ENCODE measurements at regions not wholly inside any gene's neighbourhood (a gene's known extent, or its start where the extent isn't known, plus 50 kb on each side); places are given as distances from the start of the nearest gene placed in this dataset.

DNA sequence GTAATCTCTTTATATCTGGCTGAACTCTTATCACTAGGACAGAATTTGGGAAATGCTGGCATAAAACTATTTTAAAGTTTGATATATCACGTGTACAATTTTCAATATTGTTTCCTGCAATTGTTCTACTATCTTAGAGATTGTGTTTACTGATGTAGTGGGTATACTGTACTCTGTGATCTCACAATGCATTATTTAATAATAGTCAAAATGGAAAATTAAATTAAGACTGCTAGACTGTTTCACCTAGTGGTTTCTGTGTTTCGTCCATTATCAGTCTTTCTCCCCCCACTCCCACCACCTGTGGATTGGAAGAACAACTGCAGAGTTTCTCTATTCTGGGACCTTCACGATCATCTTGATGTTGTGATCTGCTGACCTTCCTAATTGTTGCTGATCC lies 449.2 kb upstream of the SLC10A2 start:
- TF ChIP-seq, protein P1, sequence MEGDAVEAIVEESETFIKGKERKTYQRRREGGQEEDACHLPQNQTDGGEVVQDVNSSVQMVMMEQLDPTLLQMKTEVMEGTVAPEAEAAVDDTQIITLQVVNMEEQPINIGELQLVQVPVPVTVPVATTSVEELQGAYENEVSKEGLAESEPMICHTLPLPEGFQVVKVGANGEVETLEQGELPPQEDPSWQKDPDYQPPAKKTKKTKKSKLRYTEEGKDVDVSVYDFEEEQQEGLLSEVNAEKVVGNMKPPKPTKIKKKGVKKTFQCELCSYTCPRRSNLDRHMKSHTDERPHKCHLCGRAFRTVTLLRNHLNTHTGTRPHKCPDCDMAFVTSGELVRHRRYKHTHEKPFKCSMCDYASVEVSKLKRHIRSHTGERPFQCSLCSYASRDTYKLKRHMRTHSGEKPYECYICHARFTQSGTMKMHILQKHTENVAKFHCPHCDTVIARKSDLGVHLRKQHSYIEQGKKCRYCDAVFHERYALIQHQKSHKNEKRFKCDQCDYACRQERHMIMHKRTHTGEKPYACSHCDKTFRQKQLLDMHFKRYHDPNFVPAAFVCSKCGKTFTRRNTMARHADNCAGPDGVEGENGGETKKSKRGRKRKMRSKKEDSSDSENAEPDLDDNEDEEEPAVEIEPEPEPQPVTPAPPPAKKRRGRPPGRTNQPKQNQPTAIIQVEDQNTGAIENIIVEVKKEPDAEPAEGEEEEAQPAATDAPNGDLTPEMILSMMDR (IDR thresholded peaks at IDR 0.05; ENCODE audit: unreplicated experiment): no peak
- H3K27ac Mint-ChIP-seq: no peak overlapping the region
- no peaks in the 10 kb centered on the region for H3K27me3 Mint-ChIP-seq (ENCODE audit: low read depth)

DNA sequence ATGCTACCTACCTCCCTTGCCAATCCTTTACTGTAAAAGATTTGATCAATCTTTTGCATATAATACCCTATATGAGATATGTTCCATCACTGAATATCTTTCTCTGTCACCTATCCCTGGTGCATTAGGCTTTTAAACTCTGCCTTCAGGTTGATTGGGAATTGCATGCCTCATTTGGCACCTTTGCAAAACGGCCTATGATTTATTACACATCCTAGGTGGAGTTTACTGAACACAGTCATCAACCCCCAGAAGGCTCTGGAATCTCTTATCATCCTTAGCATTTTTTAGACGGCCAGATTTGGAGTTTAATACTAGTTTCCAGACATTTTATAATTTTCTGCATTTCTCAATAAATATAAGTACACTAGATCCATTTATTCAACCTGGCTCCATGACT lies 448.4 kb upstream of the SLC10A2 start:
- DNase-seq (ENCODE audit: low spot score in 2 of 2, unreplicated experiment in 2 of 2): no peak
- Mint-ChIP-seq H3K27ac (no peak overlapping the region), H3K36me3 (no peaks in the 10 kb centered on the region), H3K9me3 (no peaks in the 10 kb centered on the region), H3K27me3 (ENCODE audit: low read depth) (no peaks in the 10 kb centered on the region), H3K4me3 (no peak overlapping the region), H3K4me1 (peaks cover 6% of the 10 kb centered on the region)
- TF ChIP-seq, protein P1 (IDR thresholded peaks at IDR 0.05; ENCODE audit: unreplicated experiment): no peak

More for the DNA sequence above, 449.2 kb upstream of the SLC10A2 start:
- DNase-seq (ENCODE audit: low spot score in 2 of 2, unreplicated experiment in 2 of 2): no peak
- Mint-ChIP-seq H3K36me3 (no peaks in the 10 kb centered on the region), H3K4me3 (no peak overlapping the region), H3K4me1 (peaks cover 6% of the 10 kb centered on the region), H3K9me3 (no peaks in the 10 kb centered on the region)

DNA sequence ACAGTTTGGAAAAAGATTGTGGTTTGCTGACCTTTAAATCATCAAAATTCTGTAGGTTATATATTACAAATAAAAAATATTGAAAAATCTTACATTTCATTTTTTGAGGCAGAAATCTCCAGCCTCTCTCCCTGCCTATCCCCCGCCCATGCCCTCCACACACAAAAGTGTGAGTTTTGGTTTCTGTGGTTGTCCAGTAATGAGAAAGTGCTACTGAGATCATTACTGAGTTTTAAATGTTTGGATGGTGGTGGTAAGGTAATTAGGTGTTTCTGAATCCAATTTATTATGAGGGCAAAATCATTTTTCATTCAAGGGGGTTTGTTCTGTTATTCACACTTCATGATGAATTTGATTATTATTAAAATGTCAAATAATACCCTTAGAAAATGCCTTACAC lies 448.0 kb upstream of the SLC10A2 start:
- TF ChIP-seq, protein P1 (IDR thresholded peaks at IDR 0.05; ENCODE audit: unreplicated experiment): no peak
- H3K27me3 Mint-ChIP-seq (ENCODE audit: low read depth): no peaks in the 10 kb centered on the region
- H3K27ac Mint-ChIP-seq: no peak overlapping the region
- no peaks in the 10 kb centered on the region for H3K36me3 Mint-ChIP-seq
- no peak for DNase-seq (ENCODE audit: low spot score in 2 of 2, unreplicated experiment in 2 of 2)
- H3K4me3 Mint-ChIP-seq: no peak overlapping the region
- peaks cover 6% of the 10 kb centered on the region for H3K4me1 Mint-ChIP-seq
- H3K9me3 Mint-ChIP-seq: no peaks in the 10 kb centered on the region

DNA sequence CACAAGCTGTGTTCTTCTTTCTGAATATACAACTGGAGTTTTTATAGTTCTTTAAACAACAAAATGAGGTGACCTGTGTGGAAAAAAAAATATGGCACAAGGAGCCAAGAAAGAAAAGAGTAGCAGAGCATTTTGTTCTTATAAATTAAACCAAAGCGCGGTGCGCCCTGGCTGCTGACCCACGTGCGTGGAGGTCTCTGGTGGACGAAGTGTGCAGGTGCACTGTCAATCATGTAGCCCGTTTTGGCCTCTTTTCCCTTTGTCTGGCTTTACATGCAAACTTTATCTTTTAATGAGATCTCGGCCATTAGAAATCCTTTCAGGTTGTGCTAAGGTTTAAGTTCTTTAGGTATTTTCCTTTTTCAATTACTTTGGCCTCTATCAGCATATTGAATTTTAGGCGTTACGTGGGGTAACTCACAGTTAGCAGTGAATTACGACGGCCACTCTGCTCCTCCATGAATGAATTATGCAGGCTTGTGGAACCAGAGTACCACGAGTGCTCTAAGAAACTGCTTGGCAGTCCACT lies 443.9 kb upstream of the SLC10A2 start:
- DNase-seq (ENCODE audit: low spot score in 2 of 2, unreplicated experiment in 2 of 2): no peak
- Mint-ChIP-seq H3K4me1 (no peaks in the 10 kb centered on the region), H3K27me3 (ENCODE audit: low read depth) (no peaks in the 10 kb centered on the region), H3K9me3 (peaks cover 15% of the 10 kb centered on the region), H3K27ac (no peak overlapping the region), H3K4me3 (no peak overlapping the region), H3K36me3 (no peaks in the 10 kb centered on the region)
- TF ChIP-seq, protein P1 (IDR thresholded peaks at IDR 0.05; ENCODE audit: unreplicated experiment): no peak

DNA sequence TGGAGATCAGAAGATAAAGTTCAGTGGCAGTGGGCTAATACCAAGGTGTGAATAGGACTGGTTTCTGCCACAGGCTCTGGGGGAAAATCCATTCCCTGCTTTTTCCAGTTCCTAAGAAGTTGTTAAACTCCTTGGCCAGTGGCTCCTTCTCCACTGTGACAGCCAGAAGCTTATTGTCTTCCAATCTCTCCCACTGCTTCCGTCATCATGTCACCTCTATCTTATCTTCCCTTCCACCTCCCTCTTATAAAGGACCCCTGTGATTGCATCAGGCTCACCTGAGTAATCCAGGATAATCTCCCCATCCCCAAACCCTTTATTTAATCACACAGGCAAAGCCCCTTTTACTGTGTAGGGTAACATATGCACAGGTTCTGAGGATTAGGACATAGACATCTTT lies 431.2 kb upstream of the SLC10A2 start:
- Mint-ChIP-seq H3K36me3 (peaks cover 7% of the 10 kb centered on the region), H3K9me3 (peaks cover 23% of the 10 kb centered on the region), H3K4me1 (no peaks in the 10 kb centered on the region), H3K27ac (no peak overlapping the region), H3K4me3 (no peak overlapping the region), H3K27me3 (ENCODE audit: low read depth) (no peaks in the 10 kb centered on the region)
- no peak for DNase-seq (ENCODE audit: low spot score in 2 of 2, unreplicated experiment in 2 of 2)
- TF ChIP-seq, protein P1 (IDR thresholded peaks at IDR 0.05; ENCODE audit: unreplicated experiment): no peak

DNA sequence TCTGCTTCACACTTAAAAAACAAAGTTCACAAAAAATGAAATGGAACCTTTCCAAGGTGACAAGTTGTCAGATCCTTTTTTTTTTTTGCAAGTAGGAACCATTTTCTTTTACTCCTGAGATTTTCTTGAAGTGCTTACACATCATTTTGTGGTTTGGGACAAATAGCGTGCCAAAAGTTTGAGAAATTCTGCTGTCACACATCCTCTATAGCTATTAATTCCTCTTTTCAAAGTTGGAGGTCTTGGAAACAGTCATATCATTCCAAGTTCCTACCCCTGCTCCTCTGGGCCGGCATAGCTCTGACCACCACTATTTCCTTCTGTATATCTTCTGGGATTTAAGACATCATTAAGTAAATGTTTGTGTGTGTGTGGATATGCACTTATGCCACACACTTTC lies 421.6 kb upstream of the SLC10A2 start:
- peaks cover 6% of the 10 kb centered on the region for H3K4me1 Mint-ChIP-seq

More for the DNA sequence above, 421.6 kb upstream of the SLC10A2 start:
- Mint-ChIP-seq H3K36me3 (peaks cover 3% of the 10 kb centered on the region), H3K27ac (no peak overlapping the region), H3K27me3 (ENCODE audit: low read depth) (no peaks in the 10 kb centered on the region), H3K9me3 (peaks cover 3% of the 10 kb centered on the region), H3K4me3 (no peak overlapping the region)
- TF ChIP-seq, protein P1 (IDR thresholded peaks at IDR 0.05; ENCODE audit: unreplicated experiment): no peak
- DNase-seq (ENCODE audit: low spot score in 2 of 2, unreplicated experiment in 2 of 2): no peak
